ENCODE measurements at regions not wholly inside any gene's neighbourhood (a gene's known extent, or its start where the extent isn't known, plus 50 kb on each side); places are given as distances from the start of the nearest gene placed in this dataset.
"Not testable (repeated sequence)": the region's sequence is repeated elsewhere in the genome, so short reads cannot be mapped to it uniquely, and the experiment has no call there.

- no peak overlapping the region for H3K4me3 ChIP-seq (ENCODE audit: low read depth, low read length)
- no peak for TF ChIP-seq CTCF (IDR thresholded peaks at IDR 0.05; ENCODE audit: low read depth, low read length)
These were observed 151.7 kb downstream of the LYPLAL1 start for GRCh38 chr1:219325368-219325742.

GRCh38 chr1:219324629-219325367 is 151.1 kb downstream of the LYPLAL1 start:
- TF ChIP-seq CTCF (IDR thresholded peaks at IDR 0.05; ENCODE audit: low read depth, low read length): no peak
- no peak overlapping the region for H3K4me3 ChIP-seq (ENCODE audit: low read depth, low read length)

GRCh38 chr1:219324171-219324570 is 150.5 kb downstream of the LYPLAL1 start:
- TF ChIP-seq CTCF (IDR thresholded peaks at IDR 0.05; ENCODE audit: low read depth, low read length): no peak
- H3K4me3 ChIP-seq (ENCODE audit: low read depth, low read length): no peak overlapping the region

GRCh38 chr1:219323426-219323825 is 149.7 kb downstream of the LYPLAL1 start:
- no peak for TF ChIP-seq CTCF (IDR thresholded peaks at IDR 0.05; ENCODE audit: low read depth, low read length)
- H3K4me3 ChIP-seq (ENCODE audit: low read depth, low read length): no peak overlapping the region

GRCh38 chr1:219322766-219323165 is 149.1 kb downstream of the LYPLAL1 start:
- H3K4me3 ChIP-seq (ENCODE audit: low read depth, low read length): no peak overlapping the region
- no peak for TF ChIP-seq CTCF (IDR thresholded peaks at IDR 0.05; ENCODE audit: low read depth, low read length)

- H3K4me3 ChIP-seq (ENCODE audit: low read depth, low read length): not testable (repeated sequence)
These were observed 146.9 kb downstream of the LYPLAL1 start for GRCh38 chr1:219320563-219320962.

- H3K4me3 ChIP-seq (ENCODE audit: low read depth, low read length): no peak overlapping the region
- TF ChIP-seq CTCF (IDR thresholded peaks at IDR 0.05; ENCODE audit: low read depth, low read length): no peak
These were observed 145.1 kb downstream of the LYPLAL1 start for GRCh38 chr1:219318826-219319225.

Data from WI38 (cell line).